HuH-7.5 (cell line): ENCODE measurements at regions not wholly inside any gene's neighbourhood (a gene's known extent, or its start where the extent isn't known, plus 50 kb on each side); places are given as distances from the start of the nearest gene placed in this dataset.
"Not testable (repeated sequence)": the region's sequence is repeated elsewhere in the genome, so short reads cannot be mapped to it uniquely, and the experiment has no call there.

ENCODE experiments used
- DNase-seq: peaks from one replicate; pipeline ENCODE4 v3.0.0; 2011; ENCODE audit warnings: low spot score

DNA sequence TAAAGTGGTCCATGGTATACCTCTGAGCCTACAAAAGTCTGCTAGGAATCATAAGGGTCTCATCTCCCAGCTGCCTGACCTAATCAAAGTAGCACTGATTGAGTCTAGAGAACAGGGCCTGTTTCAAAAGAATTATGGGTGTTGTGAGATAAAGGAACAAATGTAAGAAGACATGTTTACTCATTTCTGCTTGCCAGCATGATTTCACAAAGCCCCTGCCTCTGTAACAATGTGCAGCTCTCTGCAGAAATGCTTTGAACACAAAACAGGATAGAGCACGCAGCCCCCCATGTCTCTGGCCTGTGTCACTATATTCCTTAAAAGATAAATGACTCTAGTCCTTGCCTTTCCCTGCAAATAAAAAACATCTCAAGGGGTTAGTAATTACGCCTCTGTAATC is 94.7 kb upstream of the IGSF10 start:
- DNase-seq, result no peak

DNA sequence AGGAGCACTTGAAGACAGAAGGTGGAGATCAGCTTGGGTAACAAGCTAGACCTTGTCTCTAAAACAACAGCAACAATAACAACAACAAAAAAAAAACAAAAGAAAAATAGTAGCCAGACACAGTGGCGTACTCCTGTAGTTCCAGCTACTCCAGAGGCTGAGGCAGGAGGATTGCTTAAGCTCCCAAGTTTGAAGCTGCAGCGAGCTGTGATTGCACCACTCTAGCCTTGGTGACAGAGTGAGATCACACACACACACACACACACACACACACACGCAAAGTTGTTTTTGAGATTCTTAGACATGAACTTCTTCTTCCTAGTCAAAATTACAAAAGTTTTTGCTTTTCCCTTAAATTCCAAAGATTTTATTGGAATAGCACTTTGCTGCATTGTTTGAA is 93.0 kb upstream of the IGSF10 start:
- DNase-seq, result no peak

GRCh38 chr3:151552589-151552988 is 91.7 kb upstream of the IGSF10 start:
- no peak for DNase-seq

DNA sequence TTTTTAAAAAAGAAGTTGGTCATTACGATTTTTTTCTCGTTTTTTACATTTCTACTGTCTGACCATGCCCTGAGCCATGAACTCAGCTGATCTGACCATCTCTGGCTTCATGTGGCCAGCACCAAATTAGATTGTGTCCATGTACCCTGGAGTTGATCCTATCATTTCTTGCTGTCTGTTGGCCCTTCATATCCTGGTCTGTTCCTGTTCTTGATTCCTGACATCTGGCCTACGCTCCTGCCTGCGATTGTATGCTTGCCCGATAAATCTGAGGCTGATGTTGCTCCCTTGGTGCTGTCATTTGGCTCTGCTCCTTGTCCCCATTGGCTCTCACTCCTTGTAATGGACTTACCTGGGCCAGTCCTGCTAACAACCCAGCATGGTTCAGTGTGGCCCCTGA is 89.8 kb upstream of the IGSF10 start:
- DNase-seq, result no peak

DNA sequence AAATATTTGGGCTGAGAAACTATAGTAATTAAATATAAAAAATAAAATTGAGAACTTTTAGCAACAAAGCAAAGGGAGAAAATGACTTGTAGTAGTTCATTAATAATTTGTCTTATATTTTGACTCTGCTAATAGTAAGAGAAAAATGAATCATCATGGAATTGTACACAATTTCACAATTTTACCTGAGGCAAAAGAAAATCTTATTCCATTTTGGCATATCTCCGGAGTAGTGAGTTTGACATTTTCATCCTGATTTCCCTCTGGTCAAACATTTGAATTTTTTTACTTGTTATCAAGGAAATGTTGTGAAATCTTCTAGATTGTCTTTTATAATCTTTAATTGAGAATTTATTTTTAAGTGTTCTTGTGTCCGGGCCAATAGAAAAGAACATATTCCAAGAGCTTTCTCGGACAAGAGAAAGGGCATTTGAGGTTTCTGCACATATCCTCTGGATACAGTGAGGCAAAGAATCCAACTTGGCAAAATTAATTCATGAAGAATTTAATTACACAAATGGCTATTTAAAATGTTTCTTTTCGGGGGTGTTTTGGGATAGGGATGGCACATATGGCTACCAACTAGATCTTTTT is 89.3 kb upstream of the IGSF10 start:
- no peak for DNase-seq

DNA sequence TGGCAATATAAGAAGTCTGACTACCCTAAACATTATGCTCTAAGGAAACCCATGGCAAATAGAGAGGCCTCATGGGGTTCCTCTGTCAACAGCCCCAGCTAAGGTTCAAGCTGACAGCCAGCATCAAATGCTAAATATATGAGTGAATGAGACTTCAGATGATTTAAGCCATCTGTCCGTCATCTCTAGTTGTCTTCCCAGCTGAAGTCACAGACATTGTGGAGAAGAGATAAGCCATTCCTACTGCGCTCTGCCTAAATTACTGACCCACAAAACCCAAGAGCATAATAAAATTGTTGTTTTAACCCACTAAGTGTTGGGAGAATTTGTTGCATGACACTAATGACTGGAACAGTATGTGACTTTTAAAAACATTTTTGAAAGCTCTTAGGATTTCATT is 87.3 kb upstream of the IGSF10 start:
- no peak for DNase-seq

- no peak for DNase-seq
These were observed 83.3 kb upstream of the IGSF10 start for GRCh38 chr3:151544164-151544548.

DNA sequence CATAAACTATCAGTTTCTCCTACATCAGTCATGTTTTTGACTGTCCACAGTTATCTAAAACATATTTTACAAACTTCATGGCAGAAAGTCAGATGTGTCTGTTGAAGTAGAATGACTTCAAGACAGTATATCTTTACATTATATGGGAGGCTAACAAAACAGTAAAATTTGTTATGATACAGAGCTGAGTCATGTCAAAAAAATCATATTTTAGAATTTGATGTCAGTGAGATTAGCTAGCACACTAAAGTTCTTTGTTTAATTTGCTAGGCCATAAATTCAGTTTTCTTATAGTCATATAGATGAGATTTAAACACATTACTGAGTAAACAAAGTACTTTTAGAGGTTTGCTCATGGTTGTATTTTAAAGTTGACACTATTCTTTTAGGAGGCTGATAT is 80.3 kb upstream of the IGSF10 start:
- DNase-seq, result no peak

GRCh38 chr3:151539599-151539998 is 78.7 kb upstream of the IGSF10 start:
- DNase-seq, result no peak

DNA sequence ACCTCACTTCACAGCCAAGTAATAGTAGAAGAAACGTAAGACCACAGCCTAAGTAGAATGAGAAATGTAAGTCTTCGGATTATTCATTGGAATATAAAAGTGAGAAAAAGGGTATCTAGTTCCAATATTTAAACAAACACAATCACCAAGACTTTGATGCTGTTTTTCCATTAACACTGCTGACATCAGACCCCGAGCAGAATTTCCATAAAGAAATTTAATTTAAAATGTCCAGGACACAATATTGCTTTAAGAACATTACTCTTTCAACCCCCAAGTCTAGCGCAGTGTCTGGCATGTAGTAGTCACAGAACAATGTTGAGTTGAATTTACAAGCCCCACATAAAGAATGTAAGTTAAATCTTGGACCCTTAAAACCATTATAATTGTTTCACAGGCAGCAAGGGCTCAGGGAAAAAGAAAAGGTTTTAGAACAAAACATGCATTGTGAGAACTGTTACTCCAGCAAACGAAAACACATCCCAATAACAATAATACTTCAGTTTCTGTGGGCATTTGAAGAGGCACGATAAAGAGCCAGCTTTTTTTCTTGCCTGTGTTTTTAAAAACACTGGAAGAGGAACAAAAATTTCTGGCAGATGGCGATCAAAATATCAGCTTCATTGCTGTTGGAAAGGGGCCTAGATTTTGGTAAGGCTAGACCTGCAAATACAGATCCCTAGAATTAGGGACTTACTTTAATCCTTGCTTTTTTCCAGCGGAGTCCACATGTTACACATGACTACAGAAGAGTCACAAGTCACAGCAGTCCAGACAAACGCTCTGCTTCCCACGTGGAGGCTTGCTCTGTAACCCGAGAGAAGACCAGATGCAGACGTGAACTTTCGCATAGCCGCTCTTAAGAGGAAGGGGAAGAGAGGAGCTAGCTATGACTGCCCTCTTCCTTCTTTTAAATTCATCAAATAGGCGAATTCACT is 77.9 kb upstream of the IGSF10 start:
- DNase-seq, result no peak

DNA sequence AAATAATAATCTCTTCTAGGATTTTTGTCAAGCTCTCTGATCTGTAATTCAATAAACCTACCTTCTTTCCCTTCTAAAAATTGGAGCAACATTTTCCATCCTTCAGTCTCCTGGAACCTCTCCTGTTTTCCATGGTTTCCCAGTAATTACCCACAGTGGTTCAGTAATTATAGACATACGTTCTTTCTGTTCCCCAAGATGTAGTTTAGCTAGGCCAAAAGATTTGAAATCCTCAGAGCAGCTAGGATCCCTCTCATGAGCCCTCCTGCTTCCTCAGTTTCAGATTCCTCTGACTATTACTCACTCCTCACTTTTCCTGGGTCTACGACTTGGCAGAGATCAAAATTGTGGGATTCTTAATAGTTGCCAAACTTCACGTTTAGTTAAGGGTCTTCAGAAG is 76.9 kb upstream of the IGSF10 start:
- DNase-seq, result no peak

DNA sequence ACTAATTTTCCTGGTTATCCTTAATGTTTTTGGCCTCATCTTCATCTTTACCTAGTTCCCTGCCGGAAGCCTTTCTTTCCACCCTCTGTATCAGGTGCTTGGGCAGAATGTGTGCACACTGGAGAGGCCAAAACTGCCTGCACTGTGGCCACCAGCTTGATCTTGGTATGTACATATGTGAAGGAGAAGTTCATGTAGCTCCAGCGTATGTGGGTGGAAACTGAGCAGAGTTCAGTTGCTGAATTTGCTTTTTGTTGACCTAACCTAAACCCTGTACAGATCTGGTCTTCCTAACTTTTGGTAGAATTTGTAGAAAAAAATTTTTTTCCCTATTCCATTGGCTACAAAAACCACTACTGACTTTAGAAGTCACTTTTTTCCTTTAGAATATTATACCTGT is 65.9 kb upstream of the IGSF10 start:
- no peak for DNase-seq

DNA sequence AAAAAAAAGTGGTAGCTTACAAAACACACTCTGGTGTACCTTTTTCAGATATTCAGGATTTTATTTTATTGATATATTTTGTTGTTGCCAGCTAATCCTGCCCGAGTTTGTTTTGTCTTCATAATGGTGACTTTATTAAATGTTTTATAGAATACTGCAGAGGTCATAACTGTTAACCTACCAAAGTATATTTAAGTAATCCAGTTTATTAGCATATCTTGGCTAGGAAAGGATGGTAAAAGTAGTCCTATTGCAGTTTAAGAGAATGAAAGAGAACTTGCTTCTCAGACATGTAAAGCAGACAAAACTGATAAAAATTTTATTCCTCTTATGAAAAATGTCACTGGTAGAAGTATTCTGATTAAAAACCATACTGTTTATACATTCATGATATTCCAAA is 59.2 kb upstream of the IGSF10 start:
- DNase-seq, result no peak

GRCh38 chr3:151511433-151511832 is 50.6 kb upstream of the IGSF10 start:
- not testable (repeated sequence) for DNase-seq
